Uterus (tissue), 2 donors: ENCODE measurements at regions not wholly inside any gene's neighbourhood (a gene's known extent, or its start where the extent isn't known, plus 50 kb on each side); places are given as distances from the start of the nearest gene placed in this dataset.

Experiments
- POLR2A ChIP-seq, 2 donors: fragments of 450-650 bp; IDR thresholded peaks; one replicate each; pipeline ENCODE4 v1.6.1; 2016; ENCODE audit warnings: antibody characterized with exemption in 2 of 2, mild to moderate bottlenecking in 1 of 2, moderate library complexity in 1 of 2
- TF ChIP-seq, protein P1 (sequence below), 4 experiments: fragments of 200-600 bp in 2 of 4; fragments of 450-650 bp in 2 of 4; sonication (generic) in 2 of 4; IDR thresholded peaks; one replicate each; pipeline ENCODE4 v1.5.1; 2016 to 2019; ENCODE audit warnings: antibody characterized with exemption in 4 of 4, mild to moderate bottlenecking in 2 of 4, moderate library complexity in 1 of 4

GRCh38 chr6:23340271-23340670 lies 770.9 kb downstream of the HDGFL1 start:
- TF ChIP-seq, protein P1, sequence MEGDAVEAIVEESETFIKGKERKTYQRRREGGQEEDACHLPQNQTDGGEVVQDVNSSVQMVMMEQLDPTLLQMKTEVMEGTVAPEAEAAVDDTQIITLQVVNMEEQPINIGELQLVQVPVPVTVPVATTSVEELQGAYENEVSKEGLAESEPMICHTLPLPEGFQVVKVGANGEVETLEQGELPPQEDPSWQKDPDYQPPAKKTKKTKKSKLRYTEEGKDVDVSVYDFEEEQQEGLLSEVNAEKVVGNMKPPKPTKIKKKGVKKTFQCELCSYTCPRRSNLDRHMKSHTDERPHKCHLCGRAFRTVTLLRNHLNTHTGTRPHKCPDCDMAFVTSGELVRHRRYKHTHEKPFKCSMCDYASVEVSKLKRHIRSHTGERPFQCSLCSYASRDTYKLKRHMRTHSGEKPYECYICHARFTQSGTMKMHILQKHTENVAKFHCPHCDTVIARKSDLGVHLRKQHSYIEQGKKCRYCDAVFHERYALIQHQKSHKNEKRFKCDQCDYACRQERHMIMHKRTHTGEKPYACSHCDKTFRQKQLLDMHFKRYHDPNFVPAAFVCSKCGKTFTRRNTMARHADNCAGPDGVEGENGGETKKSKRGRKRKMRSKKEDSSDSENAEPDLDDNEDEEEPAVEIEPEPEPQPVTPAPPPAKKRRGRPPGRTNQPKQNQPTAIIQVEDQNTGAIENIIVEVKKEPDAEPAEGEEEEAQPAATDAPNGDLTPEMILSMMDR (IDR thresholded peaks at IDR 0.05): no peak
- no peak for TF ChIP-seq POLR2A (IDR thresholded peaks at IDR 0.05)
